Muscle layer of duodenum (tissue), 2 donors: ENCODE measurements at regions not wholly inside any gene's neighbourhood (a gene's known extent, or its start where the extent isn't known, plus 50 kb on each side); places are given as distances from the start of the nearest gene placed in this dataset.

Experiments
- H3K27ac ChIP-seq: one replicate; pipeline ENCODE4 v1.7.0; 2013; ENCODE audit warnings: mild to moderate bottlenecking, low read length
- H3K27me3 ChIP-seq: one replicate; pipeline ENCODE4 v1.7.0; 2013; ENCODE audit warnings: low read depth, mild to moderate bottlenecking, control low read depth, low read length
- H3K36me3 ChIP-seq, 2 donors: one replicate each; pipeline ENCODE4 v1.7.0; 2013; ENCODE audit warnings: low read length in 2 of 2, control low read depth in 1 of 2, mild to moderate bottlenecking in 1 of 2; ENCODE audit not compliant: insufficient read depth in 2 of 2, control insufficient read depth in 1 of 2
- H3K4me1 ChIP-seq, 2 donors: one replicate each; pipeline ENCODE4 v1.7.0; 2013; ENCODE audit warnings: low read length in 2 of 2, mild to moderate bottlenecking in 2 of 2, control low read depth in 1 of 2, moderate library complexity in 1 of 2; ENCODE audit not compliant: insufficient read depth in 2 of 2, control insufficient read depth in 1 of 2
- H3K4me3 ChIP-seq, 2 donors: one replicate each; pipeline ENCODE4 v1.7.0; 2013; ENCODE audit warnings: low read length in 2 of 2, low read depth in 1 of 2, mild to moderate bottlenecking in 1 of 2
- H3K9me3 ChIP-seq, 2 donors: one replicate each; pipeline ENCODE4 v1.7.0; 2013; ENCODE audit warnings: low read length in 2 of 2, control low read depth in 1 of 2, mild to moderate bottlenecking in 1 of 2; ENCODE audit not compliant: control insufficient read depth in 1 of 2
- donor health status: healthy.

GRCh38 chr1:199862047-199862446 is 165.5 kb upstream of the NR5A2 start:
- no peak overlapping the region for H3K27ac ChIP-seq
- H3K4me3 ChIP-seq, result no peak overlapping the region
- no peaks in the 10 kb centered on the region for H3K36me3 ChIP-seq
- H3K9me3 ChIP-seq, result no peaks in the 10 kb centered on the region
- no peaks in the 10 kb centered on the region for H3K4me1 ChIP-seq
- no peaks in the 10 kb centered on the region for H3K27me3 ChIP-seq

GRCh38 chr1:199866210-199866617 is 161.3 kb upstream of the NR5A2 start:
- H3K9me3 ChIP-seq, result no peaks in the 10 kb centered on the region
- H3K36me3 ChIP-seq, result no peaks in the 10 kb centered on the region

DNA sequence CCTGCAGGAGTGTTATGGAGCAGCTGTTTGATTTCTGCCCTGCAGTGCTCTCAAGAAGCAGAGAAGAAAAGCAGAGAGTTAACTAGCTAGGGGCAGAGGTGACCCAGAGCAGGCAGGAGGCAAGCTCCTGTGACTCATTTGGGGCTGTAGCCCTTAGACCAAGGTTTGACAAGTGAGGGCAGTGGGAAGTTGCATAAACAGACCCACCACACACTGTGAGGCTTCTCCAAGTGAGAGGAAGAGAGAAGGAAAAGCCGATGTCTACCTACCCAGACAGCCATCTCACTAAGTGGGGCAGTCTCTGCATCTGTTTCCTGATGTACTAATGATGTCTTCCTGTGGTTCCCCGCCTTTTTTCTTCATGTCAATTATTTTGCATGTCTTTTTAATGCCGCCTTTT is 159.9 kb upstream of the NR5A2 start:
- H3K27ac ChIP-seq, result no peak overlapping the region
- H3K36me3 ChIP-seq, result no peaks in the 10 kb centered on the region
- H3K9me3 ChIP-seq, result no peaks in the 10 kb centered on the region
- H3K4me1 ChIP-seq, result no peaks in the 10 kb centered on the region
- H3K4me3 ChIP-seq, result no peak overlapping the region
- H3K27me3 ChIP-seq, result no peaks in the 10 kb centered on the region

More at GRCh38 chr1:199866210-199866617, 161.3 kb upstream of the NR5A2 start:
- H3K4me1 ChIP-seq, result no peaks in the 10 kb centered on the region
- H3K4me3 ChIP-seq, result peak overlapping the region in 1 of 2 donors; percentile 11
- no peaks in the 10 kb centered on the region for H3K27me3 ChIP-seq
- no peak overlapping the region for H3K27ac ChIP-seq

- no peak overlapping the region for H3K4me3 ChIP-seq
- H3K36me3 ChIP-seq, result no peaks in the 10 kb centered on the region
- no peaks in the 10 kb centered on the region for H3K27me3 ChIP-seq
- no peaks in the 10 kb centered on the region for H3K9me3 ChIP-seq
- H3K27ac ChIP-seq, result no peak overlapping the region
- H3K4me1 ChIP-seq, result no peaks in the 10 kb centered on the region
Measured at GRCh38 chr1:199868777-199869176, 158.7 kb upstream of the NR5A2 start.

DNA sequence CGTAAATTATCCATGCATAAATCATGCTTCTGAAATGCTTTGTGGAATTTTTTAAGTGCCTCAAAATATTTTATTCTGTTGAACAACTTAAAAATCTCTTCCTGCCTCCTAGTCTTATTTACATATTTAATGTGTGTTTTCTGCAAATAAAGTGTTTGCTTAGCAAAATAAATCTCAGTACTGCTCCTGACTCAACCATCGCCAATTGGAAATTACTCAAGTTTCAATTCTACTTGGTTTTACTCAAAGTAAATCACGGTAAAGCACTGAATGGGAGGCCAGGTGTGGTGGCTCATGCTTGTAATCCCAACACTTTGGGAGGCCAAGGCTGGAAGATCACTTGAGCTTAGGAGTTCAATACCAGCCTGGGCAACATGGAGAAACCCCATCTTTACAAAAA is 152.2 kb upstream of the NR5A2 start:
- no peak overlapping the region for H3K27ac ChIP-seq
- H3K27me3 ChIP-seq, result no peaks in the 10 kb centered on the region
- no peak overlapping the region for H3K4me3 ChIP-seq
- H3K36me3 ChIP-seq, result no peaks in the 10 kb centered on the region
- no peaks in the 10 kb centered on the region for H3K4me1 ChIP-seq
- H3K9me3 ChIP-seq, result no peaks in the 10 kb centered on the region

DNA sequence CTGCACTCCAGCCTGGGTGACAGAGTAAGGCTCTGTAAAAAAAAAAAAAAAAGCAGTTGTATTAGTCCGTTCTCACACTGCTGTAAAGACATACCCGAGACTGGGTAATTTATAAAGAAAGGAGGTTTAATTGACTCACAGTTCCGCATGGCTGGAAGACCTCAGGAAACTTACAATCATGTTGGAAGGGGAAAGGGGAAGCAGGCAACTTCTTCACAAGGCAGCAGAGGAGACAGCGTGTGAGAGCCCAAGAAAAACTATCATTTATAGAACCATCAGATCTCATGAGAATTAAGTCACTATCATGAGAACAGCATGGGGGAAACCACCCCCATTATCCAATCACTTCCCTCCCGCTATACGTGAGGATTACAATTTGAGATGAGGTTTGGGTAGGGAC is 151.7 kb upstream of the NR5A2 start:
- Histone ChIP-seq H3K4me1 (no peaks in the 10 kb centered on the region), H3K9me3 (no peaks in the 10 kb centered on the region), H3K27ac (no peak overlapping the region), H3K4me3 (no peak overlapping the region), H3K36me3 (no peaks in the 10 kb centered on the region), H3K27me3 (no peaks in the 10 kb centered on the region)

DNA sequence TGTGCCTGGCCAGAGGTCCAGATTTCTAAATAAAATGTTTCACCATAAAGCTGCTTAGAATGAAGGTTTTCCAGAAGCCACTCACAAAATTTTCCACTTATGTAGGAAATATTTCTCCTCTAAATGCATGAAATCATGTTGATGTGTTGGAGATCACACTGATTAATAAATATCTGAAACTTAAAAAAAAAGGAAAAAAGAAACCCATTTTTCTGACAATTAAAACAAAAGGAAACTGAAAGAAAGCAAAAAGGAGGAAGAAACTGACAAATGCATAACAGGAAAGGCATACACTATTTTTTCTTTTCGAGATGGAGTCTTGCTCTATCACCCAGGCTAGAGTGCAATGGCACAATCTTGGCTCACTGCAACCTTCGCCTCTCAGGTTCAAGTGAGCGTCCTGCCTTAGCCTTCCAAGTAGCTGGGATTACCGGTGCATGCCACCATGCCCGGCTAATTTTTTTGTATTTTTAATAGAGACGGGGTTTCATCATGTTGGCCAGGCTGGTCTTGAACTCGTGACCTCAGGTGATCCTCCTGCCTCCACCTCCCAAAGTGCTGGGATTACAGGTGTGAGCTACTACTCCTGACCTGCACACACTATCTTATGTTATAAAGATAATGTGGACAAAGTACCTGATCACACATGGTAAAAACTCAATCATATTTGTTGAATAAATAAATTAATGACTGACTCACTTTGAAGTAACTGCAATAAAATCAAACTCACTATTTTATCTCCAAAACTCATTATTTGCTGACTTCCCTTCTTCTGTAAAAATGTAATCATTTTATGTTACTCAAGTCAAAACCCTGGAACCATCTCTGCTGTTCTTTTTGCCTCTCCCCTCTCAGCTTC is 149.8 kb upstream of the NR5A2 start:
- no peaks in the 10 kb centered on the region for H3K27me3 ChIP-seq
- no peak overlapping the region for H3K27ac ChIP-seq
- H3K4me1 ChIP-seq, result no peaks in the 10 kb centered on the region
- H3K36me3 ChIP-seq, result no peaks in the 10 kb centered on the region
- H3K9me3 ChIP-seq, result no peaks in the 10 kb centered on the region
- H3K4me3 ChIP-seq, result no peak overlapping the region

DNA sequence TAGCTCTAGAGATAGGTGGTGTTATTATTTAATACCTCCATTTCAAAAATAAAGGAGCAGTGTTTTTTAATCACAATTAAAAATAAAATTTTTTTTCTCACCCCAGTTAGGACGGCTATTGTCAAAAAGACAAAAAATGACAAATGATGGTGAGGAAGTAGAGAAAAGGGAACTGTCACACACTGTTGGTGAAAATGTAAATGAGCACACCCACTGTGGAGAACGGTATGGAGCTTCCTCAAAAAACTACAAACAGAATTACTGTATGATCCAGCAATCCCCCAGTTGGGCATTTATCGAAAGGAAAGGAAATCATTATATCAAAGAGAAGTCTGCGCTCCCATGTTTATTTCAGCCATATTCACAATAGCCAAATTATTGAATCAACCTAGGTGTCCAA is 148.7 kb upstream of the NR5A2 start:
- Histone ChIP-seq H3K27me3 (no peaks in the 10 kb centered on the region), H3K27ac (no peak overlapping the region), H3K36me3 (no peaks in the 10 kb centered on the region), H3K9me3 (no peaks in the 10 kb centered on the region), H3K4me3 (no peak overlapping the region), H3K4me1 (no peaks in the 10 kb centered on the region)

GRCh38 chr1:199898654-199899053 is 128.9 kb upstream of the NR5A2 start:
- H3K4me1 ChIP-seq, result no peaks in the 10 kb centered on the region
- no peaks in the 10 kb centered on the region for H3K9me3 ChIP-seq
- H3K4me3 ChIP-seq, result no peak overlapping the region
- no peaks in the 10 kb centered on the region for H3K27me3 ChIP-seq
- no peaks in the 10 kb centered on the region for H3K36me3 ChIP-seq
- no peak overlapping the region for H3K27ac ChIP-seq

DNA sequence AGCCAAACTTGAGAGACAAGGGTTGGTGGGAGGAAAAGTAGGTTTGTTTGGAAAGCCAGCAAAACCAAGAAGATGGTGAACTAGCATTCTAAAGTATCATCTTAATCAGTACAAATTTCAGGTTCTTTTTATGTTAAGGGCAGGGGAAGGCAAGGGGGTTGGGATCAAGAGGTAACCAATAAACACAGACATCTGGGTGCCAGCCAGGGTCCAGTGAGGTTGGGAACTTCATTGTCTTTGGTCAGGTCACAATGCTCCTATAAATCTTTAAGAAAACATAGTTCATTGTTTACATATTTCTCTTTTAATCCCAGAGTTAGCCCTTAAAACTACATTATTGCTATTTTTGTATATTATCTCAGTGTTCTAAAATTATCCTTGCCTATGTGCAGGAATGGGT is 126.2 kb upstream of the NR5A2 start:
- Histone ChIP-seq H3K4me1 (no peaks in the 10 kb centered on the region), H3K27me3 (no peaks in the 10 kb centered on the region), H3K27ac (no peak overlapping the region), H3K4me3 (no peak overlapping the region), H3K36me3 (no peaks in the 10 kb centered on the region), H3K9me3 (no peaks in the 10 kb centered on the region)

DNA sequence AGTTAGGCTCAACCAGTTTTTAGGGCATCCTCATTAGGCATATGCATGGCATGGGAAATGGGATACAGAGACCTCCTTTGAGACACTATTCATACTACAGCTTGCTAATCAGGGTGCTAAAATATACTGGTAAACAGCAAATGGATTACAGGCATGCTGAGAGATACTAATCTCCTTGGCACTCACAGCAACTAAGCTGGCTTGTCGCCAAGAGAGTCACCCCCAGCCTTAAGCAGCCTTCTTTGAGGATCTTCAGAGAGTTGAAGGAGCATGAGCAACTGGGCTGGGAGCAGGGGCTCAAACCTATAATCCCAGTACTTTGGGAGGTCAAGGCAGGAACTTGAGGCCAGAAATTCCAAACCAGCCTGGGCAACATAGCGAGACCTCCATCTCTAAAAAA is 120.1 kb upstream of the NR5A2 start:
- Histone ChIP-seq H3K27me3 (no peaks in the 10 kb centered on the region), H3K4me1 (no peaks in the 10 kb centered on the region), H3K9me3 (no peaks in the 10 kb centered on the region), H3K36me3 (no peaks in the 10 kb centered on the region), H3K4me3 (no peak overlapping the region), H3K27ac (no peak overlapping the region)

DNA sequence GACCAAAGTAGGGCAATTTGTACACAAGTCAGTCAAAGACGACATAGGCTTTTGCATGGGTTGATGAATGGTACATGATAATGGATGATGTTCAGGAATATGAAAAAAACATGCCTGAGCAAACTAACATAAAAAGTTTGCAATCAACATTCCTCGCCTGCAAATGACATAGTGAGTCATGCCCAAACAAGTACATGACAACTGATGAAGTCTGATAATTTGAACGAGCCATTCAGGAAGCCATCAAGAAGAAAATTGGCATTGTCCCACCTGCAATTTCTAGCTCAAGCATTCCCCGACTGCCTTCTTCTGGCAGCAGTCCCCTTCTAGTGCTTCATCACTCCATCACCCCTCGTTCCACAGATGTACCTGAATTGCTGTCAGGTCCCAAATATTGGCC is 118.4 kb upstream of the NR5A2 start:
- H3K27me3 ChIP-seq, result no peaks in the 10 kb centered on the region
- no peak overlapping the region for H3K27ac ChIP-seq
- no peaks in the 10 kb centered on the region for H3K9me3 ChIP-seq
- no peak overlapping the region for H3K4me3 ChIP-seq
- no peaks in the 10 kb centered on the region for H3K4me1 ChIP-seq
- H3K36me3 ChIP-seq, result no peaks in the 10 kb centered on the region
